SK-N-SH (cell line): ENCODE measurements at regions not wholly inside any gene's neighbourhood (a gene's known extent, or its start where the extent isn't known, plus 50 kb on each side); places are given as distances from the start of the nearest gene placed in this dataset.

Experiments
- TF ChIP-seq, protein P1 (sequence below): IDR thresholded peaks from 2 replicates; pipeline ENCODE4 v1.4.0; 2012; ENCODE audit warnings: low read depth, borderline replicate concordance
- TF ChIP-seq, protein P2 (sequence below): fragments of 200-600 bp; sonication (generic); IDR thresholded peaks from 2 replicates; pipeline ENCODE4 v1.6.1; 2017; ENCODE audit warnings: antibody characterized with exemption, mild to moderate bottlenecking, moderate library complexity
- TF ChIP-seq, protein P3 (sequence below): fragments of 150-350 bp; IDR thresholded peaks from 2 replicates; pipeline ENCODE4 v1.6.1; 2017; ENCODE audit warnings: antibody characterized with exemption, low read length, low read depth, borderline replicate concordance

DNA sequence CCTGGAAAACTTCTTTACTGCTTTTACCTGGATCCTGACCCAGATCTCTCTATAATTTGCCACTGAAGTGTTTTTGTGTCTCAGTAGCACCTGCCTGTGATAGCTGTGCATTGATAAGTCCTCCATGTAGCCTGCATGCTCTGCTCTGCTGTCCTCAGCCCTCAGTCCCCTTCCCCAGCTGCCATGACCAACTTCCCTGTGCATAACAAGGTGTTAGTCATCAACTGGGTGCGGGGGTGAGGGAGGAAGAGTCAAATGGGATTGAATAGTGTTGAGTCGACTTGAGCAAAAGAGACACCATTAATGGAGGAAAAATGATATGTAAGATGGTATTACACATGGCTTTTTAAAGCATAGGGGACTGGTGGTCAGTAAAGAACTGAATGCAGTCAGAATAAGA lies 92.2 kb upstream of the PLET1 start:
- TF ChIP-seq, protein P1, sequence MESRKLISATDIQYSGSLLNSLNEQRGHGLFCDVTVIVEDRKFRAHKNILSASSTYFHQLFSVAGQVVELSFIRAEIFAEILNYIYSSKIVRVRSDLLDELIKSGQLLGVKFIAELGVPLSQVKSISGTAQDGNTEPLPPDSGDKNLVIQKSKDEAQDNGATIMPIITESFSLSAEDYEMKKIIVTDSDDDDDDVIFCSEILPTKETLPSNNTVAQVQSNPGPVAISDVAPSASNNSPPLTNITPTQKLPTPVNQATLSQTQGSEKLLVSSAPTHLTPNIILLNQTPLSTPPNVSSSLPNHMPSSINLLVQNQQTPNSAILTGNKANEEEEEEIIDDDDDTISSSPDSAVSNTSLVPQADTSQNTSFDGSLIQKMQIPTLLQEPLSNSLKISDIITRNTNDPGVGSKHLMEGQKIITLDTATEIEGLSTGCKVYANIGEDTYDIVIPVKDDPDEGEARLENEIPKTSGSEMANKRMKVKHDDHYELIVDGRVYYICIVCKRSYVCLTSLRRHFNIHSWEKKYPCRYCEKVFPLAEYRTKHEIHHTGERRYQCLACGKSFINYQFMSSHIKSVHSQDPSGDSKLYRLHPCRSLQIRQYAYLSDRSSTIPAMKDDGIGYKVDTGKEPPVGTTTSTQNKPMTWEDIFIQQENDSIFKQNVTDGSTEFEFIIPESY: no peak
- TF ChIP-seq, protein P2, sequence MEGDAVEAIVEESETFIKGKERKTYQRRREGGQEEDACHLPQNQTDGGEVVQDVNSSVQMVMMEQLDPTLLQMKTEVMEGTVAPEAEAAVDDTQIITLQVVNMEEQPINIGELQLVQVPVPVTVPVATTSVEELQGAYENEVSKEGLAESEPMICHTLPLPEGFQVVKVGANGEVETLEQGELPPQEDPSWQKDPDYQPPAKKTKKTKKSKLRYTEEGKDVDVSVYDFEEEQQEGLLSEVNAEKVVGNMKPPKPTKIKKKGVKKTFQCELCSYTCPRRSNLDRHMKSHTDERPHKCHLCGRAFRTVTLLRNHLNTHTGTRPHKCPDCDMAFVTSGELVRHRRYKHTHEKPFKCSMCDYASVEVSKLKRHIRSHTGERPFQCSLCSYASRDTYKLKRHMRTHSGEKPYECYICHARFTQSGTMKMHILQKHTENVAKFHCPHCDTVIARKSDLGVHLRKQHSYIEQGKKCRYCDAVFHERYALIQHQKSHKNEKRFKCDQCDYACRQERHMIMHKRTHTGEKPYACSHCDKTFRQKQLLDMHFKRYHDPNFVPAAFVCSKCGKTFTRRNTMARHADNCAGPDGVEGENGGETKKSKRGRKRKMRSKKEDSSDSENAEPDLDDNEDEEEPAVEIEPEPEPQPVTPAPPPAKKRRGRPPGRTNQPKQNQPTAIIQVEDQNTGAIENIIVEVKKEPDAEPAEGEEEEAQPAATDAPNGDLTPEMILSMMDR: no peak
- TF ChIP-seq, protein P3, sequence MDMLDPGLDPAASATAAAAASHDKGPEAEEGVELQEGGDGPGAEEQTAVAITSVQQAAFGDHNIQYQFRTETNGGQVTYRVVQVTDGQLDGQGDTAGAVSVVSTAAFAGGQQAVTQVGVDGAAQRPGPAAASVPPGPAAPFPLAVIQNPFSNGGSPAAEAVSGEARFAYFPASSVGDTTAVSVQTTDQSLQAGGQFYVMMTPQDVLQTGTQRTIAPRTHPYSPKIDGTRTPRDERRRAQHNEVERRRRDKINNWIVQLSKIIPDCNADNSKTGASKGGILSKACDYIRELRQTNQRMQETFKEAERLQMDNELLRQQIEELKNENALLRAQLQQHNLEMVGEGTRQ: no peak
